Esophagus squamous epithelium (tissue), 4 donors: ENCODE measurements at regions not wholly inside any gene's neighbourhood (a gene's known extent, or its start where the extent isn't known, plus 50 kb on each side); places are given as distances from the start of the nearest gene placed in this dataset.

ENCODE experiments used
- POLR2A ChIP-seq, 4 donors: fragments of 450-650 bp; IDR thresholded peaks; one replicate each; pipeline ENCODE4 v1.6.1; 2017; ENCODE audit warnings: antibody characterized with exemption in 4 of 4, mild to moderate bottlenecking in 4 of 4, moderate library complexity in 3 of 4
- TF ChIP-seq, protein P1 (sequence below), 6 experiments: fragments of 450-650 bp in 4 of 6; fragments of 200-600 bp in 2 of 6; sonication (generic) in 2 of 6; IDR thresholded peaks; one replicate each; pipeline ENCODE4 v1.5.1; 2016 to 2019; ENCODE audit warnings: antibody characterized with exemption in 6 of 6, mild to moderate bottlenecking in 4 of 6, moderate library complexity in 4 of 6

DNA sequence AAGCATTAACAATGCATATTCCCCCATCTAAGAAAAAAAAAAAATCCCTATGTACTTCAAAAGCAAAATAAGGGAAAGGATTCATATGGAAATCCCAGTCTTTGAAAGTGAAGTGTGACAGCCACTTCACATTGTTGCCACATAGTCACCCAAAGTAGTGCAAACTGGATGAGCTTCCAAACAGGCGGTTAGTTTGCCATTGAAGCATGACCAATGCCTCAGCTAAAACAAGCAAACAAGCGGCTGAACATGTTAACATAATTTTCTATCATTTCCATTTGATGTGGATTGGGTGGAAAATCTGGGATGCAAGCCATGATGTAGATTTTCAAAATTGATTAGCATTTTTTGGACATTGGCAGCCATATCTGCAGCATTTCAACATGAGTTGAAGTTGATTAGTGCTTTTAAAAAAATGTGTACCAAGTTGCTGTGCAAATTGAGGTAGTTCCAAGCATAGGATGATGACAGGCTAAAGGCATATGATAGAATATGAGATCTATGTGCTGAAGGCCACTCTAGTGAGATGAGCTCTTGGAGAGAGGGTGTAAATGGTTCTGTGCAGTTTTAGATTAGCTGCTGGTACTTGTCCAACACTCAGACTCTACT is 405.2 kb downstream of the NR2F2 start:
- TF ChIP-seq, protein P1, sequence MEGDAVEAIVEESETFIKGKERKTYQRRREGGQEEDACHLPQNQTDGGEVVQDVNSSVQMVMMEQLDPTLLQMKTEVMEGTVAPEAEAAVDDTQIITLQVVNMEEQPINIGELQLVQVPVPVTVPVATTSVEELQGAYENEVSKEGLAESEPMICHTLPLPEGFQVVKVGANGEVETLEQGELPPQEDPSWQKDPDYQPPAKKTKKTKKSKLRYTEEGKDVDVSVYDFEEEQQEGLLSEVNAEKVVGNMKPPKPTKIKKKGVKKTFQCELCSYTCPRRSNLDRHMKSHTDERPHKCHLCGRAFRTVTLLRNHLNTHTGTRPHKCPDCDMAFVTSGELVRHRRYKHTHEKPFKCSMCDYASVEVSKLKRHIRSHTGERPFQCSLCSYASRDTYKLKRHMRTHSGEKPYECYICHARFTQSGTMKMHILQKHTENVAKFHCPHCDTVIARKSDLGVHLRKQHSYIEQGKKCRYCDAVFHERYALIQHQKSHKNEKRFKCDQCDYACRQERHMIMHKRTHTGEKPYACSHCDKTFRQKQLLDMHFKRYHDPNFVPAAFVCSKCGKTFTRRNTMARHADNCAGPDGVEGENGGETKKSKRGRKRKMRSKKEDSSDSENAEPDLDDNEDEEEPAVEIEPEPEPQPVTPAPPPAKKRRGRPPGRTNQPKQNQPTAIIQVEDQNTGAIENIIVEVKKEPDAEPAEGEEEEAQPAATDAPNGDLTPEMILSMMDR (IDR thresholded peaks at IDR 0.05), result no peak
- TF ChIP-seq POLR2A (IDR thresholded peaks at IDR 0.05), result no peak
